SK-N-SH (cell line): ENCODE measurements at regions not wholly inside any gene's neighbourhood (a gene's known extent, or its start where the extent isn't known, plus 50 kb on each side); places are given as distances from the start of the nearest gene placed in this dataset.

ENCODE experiments used
- EZH2phosphoT487 ChIP-seq: fragments of 200-600 bp; sonication (generic); IDR thresholded peaks from 2 replicates; pipeline ENCODE4 v1.6.1; 2017; ENCODE audit warnings: low read depth, mixed run types, mild to moderate bottlenecking, antibody characterized with exemption, moderate library complexity, borderline replicate concordance
- FOXM1 ChIP-seq: IDR thresholded peaks from 2 replicates; pipeline ENCODE4 v1.4.0; 2012; ENCODE audit warnings: low read depth, mild to moderate bottlenecking
- GABPA ChIP-seq: IDR thresholded peaks from 2 replicates; pipeline ENCODE4 v1.4.0; 2012; ENCODE audit warnings: low read depth, mild to moderate bottlenecking
- POLR2AphosphoS5 ChIP-seq: IDR thresholded peaks from 2 replicates; pipeline ENCODE4 v1.6.1; 2012; ENCODE audit warnings: low read depth, low read length
- RAD21 ChIP-seq: IDR thresholded peaks from 2 replicates; pipeline ENCODE4 v1.6.1; 2012; ENCODE audit warnings: mild to moderate bottlenecking, low read length
- RCOR1 ChIP-seq: fragments of 150-350 bp; IDR thresholded peaks from 2 replicates; pipeline ENCODE4 v1.6.1; 2017; ENCODE audit warnings: antibody characterized with exemption, low read length
- TAF1 ChIP-seq: IDR thresholded peaks from 2 replicates; pipeline ENCODE4 v1.6.1; 2012; ENCODE audit warnings: low read depth, mild to moderate bottlenecking, low read length, moderate library complexity, borderline replicate concordance
- TF ChIP-seq, protein P1 (sequence below): fragments of 200-600 bp; sonication (generic); IDR thresholded peaks from 2 replicates; pipeline ENCODE4 v1.6.1; 2017; ENCODE audit warnings: antibody characterized with exemption, mild to moderate bottlenecking, moderate library complexity

DNA sequence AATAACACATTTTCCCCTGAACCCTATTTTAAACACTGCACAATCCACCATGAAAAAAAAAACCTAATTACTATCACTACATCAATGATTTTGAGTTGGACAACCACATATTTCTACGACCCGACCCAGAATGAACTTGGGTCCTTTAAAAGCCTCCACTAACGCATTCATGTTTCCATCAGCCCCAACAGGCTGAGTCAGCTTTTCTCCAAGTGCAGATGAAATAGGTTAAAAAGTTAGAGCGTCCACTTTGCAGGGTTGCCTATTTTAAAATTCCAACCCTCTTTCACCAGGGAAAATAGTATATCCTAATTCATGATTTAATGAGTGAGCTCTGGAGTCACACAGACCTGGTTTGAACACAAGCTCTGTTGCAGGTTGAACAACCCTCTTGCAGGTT is 501.0 kb upstream of the SORCS1 start:
- TF ChIP-seq EZH2phosphoT487 (no peak), GABPA (no peak), POLR2AphosphoS5 (no peak), RAD21 (no peak), RCOR1 (no peak), FOXM1 (no peak), TAF1 (no peak)
- TF ChIP-seq, protein P1, sequence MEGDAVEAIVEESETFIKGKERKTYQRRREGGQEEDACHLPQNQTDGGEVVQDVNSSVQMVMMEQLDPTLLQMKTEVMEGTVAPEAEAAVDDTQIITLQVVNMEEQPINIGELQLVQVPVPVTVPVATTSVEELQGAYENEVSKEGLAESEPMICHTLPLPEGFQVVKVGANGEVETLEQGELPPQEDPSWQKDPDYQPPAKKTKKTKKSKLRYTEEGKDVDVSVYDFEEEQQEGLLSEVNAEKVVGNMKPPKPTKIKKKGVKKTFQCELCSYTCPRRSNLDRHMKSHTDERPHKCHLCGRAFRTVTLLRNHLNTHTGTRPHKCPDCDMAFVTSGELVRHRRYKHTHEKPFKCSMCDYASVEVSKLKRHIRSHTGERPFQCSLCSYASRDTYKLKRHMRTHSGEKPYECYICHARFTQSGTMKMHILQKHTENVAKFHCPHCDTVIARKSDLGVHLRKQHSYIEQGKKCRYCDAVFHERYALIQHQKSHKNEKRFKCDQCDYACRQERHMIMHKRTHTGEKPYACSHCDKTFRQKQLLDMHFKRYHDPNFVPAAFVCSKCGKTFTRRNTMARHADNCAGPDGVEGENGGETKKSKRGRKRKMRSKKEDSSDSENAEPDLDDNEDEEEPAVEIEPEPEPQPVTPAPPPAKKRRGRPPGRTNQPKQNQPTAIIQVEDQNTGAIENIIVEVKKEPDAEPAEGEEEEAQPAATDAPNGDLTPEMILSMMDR: no peak
